ENCODE measurements at regions not wholly inside any gene's neighbourhood (a gene's known extent, or its start where the extent isn't known, plus 50 kb on each side); places are given as distances from the start of the nearest gene placed in this dataset.

DNA sequence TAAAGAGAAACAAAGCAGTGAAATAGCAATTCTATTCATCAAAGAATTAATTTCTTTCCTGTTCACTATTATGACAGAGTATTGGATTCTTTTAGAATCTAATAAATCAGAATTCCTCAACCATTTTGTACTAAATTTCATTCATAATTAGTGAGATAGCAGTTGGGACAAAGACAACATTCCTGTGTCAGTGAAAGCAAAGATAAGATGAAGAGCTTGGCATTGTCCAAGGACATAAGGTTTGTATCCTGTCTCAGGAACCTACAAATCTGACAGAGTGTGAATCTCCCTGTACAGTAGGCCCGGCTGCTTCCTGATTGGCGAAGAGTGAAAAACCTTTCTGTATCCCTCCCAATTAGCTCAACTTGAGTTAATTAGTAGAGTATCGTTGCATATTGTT lies 349.1 kb downstream of the ISL1 start (continued):
- TF ChIP-seq, protein P1, sequence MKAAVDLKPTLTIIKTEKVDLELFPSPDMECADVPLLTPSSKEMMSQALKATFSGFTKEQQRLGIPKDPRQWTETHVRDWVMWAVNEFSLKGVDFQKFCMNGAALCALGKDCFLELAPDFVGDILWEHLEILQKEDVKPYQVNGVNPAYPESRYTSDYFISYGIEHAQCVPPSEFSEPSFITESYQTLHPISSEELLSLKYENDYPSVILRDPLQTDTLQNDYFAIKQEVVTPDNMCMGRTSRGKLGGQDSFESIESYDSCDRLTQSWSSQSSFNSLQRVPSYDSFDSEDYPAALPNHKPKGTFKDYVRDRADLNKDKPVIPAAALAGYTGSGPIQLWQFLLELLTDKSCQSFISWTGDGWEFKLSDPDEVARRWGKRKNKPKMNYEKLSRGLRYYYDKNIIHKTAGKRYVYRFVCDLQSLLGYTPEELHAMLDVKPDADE (IDR thresholded peaks at IDR 0.05): no peak
- no peak for TF ChIP-seq POLR2AphosphoS5 (IDR thresholded peaks at IDR 0.05; ENCODE audit: low read depth)

DNA sequence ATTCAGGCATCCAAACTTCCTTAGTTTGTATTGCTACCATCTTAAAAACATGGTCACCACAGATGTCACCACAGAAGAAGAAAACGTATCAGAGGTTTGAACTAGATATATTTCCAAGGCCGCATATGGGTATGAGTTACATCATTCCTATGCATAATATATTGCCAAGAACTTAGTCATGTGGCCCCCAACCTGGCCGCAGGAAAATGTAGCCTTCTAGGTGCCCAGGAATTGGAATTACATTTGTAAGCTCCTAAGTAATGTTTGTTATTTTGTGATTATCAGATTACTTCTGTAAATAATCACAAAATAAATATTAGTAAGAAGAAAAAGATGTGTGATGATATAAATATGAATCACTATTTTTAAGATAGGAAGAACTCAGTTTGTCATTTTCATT lies 351.4 kb downstream of the ISL1 start:
- Histone ChIP-seq H3K27me3 (ENCODE audit: insufficient read depth) (peaks cover 31% of the 10 kb centered on the region), H3K4me1 (ENCODE audit: insufficient read depth) (no peaks in the 10 kb centered on the region), H3K79me2 (replicated peaks; ENCODE audit: insufficient read depth) (no peaks in the 10 kb centered on the region), H3K4me2 (no peak overlapping the region), H2AFZ (no peak overlapping the region), H3F3A (replicated peaks; ENCODE audit: low read depth) (no peaks in the 10 kb centered on the region), H3K4me3 (no peak overlapping the region), H3K9me2 (ENCODE audit: insufficient read depth) (no peaks in the 10 kb centered on the region), H4K20me1 (replicated peaks; ENCODE audit: insufficient read depth) (no peaks in the 10 kb centered on the region), H3K27ac (ENCODE audit: low read depth) (no peak overlapping the region), H3K36me3 (ENCODE audit: insufficient read depth) (no peaks in the 10 kb centered on the region)
- no peaks in the 10 kb centered on the region for H3K36me3 Mint-ChIP-seq (ENCODE audit: low read depth)
- H3K27me3 Mint-ChIP-seq (ENCODE audit: insufficient read depth, low read depth, poor library complexity): peaks cover 5% of the 10 kb centered on the region
- peaks cover 3% of the 10 kb centered on the region; the same call in 2 of the 3 replicates for H3K4me1 Mint-ChIP-seq
- no peak overlapping the region for H3K27ac Mint-ChIP-seq
- peaks cover 11% of the 10 kb centered on the region; the same call in 2 of the 3 replicates for H3K9me3 Mint-ChIP-seq
- no peak overlapping the region for H3K4me3 Mint-ChIP-seq
- ATAC-seq (no peak), DNase-seq (ENCODE audit: low spot score) (no peak)
- TF ChIP-seq NANOG (IDR thresholded peaks at IDR 0.05; ENCODE audit: borderline replicate concordance) (no peak), EZH2phosphoT487 (IDR thresholded peaks at IDR 0.05; ENCODE audit: unreplicated experiment) (no peak), CREB1 (CRISPR knock-in tag; IDR thresholded peaks at IDR 0.05; ENCODE audit: low read depth) (no peak), POLR2AphosphoS5 (IDR thresholded peaks at IDR 0.05; ENCODE audit: low read depth) (no peak), STAT1 (IDR thresholded peaks at IDR 0.05; ENCODE audit: unreplicated experiment) (no peak), JUNB (IDR thresholded peaks at IDR 0.05; ENCODE audit: unreplicated experiment) (no peak), ZNF331 (CRISPR knock-in tag; IDR thresholded peaks at IDR 0.05; ENCODE audit: low read depth) (no peak), EZH2 (IDR thresholded peaks at IDR 0.05; ENCODE audit: low read depth, unreplicated experiment) (no peak)
- TF ChIP-seq, protein P2, sequence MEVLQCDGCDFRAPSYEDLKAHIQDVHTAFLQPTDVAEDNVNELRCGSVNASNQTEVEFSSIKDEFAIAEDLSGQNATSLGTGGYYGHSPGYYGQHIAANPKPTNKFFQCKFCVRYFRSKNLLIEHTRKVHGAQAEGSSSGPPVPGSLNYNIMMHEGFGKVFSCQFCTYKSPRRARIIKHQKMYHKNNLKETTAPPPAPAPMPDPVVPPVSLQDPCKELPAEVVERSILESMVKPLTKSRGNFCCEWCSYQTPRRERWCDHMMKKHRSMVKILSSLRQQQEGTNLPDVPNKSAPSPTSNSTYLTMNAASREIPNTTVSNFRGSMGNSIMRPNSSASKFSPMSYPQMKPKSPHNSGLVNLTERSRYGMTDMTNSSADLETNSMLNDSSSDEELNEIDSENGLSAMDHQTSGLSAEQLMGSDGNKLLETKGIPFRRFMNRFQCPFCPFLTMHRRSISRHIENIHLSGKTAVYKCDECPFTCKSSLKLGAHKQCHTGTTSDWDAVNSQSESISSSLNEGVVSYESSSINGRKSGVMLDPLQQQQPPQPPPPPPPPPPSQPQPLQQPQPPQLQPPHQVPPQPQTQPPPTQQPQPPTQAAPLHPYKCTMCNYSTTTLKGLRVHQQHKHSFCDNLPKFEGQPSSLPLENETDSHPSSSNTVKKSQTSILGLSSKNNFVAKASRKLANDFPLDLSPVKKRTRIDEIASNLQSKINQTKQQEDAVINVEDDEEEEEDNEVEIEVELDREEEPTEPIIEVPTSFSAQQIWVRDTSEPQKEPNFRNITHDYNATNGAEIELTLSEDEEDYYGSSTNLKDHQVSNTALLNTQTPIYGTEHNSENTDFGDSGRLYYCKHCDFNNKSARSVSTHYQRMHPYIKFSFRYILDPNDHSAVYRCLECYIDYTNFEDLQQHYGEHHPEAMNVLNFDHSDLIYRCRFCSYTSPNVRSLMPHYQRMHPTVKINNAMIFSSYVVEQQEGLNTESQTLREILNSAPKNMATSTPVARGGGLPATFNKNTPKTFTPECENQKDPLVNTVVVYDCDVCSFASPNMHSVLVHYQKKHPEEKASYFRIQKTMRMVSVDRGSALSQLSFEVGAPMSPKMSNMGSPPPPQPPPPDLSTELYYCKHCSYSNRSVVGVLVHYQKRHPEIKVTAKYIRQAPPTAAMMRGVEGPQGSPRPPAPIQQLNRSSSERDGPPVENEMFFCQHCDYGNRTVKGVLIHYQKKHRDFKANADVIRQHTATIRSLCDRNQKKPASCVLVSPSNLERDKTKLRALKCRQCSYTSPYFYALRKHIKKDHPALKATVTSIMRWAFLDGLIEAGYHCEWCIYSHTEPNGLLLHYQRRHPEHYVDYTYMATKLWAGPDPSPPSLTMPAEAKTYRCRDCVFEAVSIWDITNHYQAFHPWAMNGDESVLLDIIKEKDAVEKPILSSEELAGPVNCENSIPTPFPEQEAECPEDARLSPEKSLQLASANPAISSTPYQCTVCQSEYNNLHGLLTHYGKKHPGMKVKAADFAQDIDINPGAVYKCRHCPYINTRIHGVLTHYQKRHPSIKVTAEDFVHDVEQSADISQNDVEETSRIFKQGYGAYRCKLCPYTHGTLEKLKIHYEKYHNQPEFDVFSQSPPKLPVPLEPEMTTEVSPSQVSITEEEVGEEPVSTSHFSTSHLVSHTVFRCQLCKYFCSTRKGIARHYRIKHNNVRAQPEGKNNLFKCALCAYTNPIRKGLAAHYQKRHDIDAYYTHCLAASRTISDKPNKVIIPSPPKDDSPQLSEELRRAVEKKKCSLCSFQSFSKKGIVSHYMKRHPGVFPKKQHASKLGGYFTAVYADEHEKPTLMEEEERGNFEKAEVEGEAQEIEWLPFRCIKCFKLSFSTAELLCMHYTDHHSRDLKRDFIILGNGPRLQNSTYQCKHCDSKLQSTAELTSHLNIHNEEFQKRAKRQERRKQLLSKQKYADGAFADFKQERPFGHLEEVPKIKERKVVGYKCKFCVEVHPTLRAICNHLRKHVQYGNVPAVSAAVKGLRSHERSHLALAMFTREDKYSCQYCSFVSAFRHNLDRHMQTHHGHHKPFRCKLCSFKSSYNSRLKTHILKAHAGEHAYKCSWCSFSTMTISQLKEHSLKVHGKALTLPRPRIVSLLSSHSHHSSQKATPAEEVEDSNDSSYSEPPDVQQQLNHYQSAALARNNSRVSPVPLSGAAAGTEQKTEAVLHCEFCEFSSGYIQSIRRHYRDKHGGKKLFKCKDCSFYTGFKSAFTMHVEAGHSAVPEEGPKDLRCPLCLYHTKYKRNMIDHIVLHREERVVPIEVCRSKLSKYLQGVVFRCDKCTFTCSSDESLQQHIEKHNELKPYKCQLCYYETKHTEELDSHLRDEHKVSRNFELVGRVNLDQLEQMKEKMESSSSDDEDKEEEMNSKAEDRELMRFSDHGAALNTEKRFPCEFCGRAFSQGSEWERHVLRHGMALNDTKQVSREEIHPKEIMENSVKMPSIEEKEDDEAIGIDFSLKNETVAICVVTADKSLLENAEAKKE (CRISPR knock-in tag; IDR thresholded peaks at IDR 0.05): no peak
- TF ChIP-seq, protein P3, sequence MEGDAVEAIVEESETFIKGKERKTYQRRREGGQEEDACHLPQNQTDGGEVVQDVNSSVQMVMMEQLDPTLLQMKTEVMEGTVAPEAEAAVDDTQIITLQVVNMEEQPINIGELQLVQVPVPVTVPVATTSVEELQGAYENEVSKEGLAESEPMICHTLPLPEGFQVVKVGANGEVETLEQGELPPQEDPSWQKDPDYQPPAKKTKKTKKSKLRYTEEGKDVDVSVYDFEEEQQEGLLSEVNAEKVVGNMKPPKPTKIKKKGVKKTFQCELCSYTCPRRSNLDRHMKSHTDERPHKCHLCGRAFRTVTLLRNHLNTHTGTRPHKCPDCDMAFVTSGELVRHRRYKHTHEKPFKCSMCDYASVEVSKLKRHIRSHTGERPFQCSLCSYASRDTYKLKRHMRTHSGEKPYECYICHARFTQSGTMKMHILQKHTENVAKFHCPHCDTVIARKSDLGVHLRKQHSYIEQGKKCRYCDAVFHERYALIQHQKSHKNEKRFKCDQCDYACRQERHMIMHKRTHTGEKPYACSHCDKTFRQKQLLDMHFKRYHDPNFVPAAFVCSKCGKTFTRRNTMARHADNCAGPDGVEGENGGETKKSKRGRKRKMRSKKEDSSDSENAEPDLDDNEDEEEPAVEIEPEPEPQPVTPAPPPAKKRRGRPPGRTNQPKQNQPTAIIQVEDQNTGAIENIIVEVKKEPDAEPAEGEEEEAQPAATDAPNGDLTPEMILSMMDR (conservative IDR thresholded peaks at IDR 0.05; ENCODE audit: low read depth in 2 of 2): no peak
- TF ChIP-seq, protein P1 (IDR thresholded peaks at IDR 0.05): no peak
- TF ChIP-seq, protein P4, sequence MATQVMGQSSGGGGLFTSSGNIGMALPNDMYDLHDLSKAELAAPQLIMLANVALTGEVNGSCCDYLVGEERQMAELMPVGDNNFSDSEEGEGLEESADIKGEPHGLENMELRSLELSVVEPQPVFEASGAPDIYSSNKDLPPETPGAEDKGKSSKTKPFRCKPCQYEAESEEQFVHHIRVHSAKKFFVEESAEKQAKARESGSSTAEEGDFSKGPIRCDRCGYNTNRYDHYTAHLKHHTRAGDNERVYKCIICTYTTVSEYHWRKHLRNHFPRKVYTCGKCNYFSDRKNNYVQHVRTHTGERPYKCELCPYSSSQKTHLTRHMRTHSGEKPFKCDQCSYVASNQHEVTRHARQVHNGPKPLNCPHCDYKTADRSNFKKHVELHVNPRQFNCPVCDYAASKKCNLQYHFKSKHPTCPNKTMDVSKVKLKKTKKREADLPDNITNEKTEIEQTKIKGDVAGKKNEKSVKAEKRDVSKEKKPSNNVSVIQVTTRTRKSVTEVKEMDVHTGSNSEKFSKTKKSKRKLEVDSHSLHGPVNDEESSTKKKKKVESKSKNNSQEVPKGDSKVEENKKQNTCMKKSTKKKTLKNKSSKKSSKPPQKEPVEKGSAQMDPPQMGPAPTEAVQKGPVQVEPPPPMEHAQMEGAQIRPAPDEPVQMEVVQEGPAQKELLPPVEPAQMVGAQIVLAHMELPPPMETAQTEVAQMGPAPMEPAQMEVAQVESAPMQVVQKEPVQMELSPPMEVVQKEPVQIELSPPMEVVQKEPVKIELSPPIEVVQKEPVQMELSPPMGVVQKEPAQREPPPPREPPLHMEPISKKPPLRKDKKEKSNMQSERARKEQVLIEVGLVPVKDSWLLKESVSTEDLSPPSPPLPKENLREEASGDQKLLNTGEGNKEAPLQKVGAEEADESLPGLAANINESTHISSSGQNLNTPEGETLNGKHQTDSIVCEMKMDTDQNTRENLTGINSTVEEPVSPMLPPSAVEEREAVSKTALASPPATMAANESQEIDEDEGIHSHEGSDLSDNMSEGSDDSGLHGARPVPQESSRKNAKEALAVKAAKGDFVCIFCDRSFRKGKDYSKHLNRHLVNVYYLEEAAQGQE (IDR thresholded peaks at IDR 0.05; ENCODE audit: unreplicated experiment): no peak
